ENCODE measurements at regions not wholly inside any gene's neighbourhood (a gene's known extent, or its start where the extent isn't known, plus 50 kb on each side); places are given as distances from the start of the nearest gene placed in this dataset.

DNA sequence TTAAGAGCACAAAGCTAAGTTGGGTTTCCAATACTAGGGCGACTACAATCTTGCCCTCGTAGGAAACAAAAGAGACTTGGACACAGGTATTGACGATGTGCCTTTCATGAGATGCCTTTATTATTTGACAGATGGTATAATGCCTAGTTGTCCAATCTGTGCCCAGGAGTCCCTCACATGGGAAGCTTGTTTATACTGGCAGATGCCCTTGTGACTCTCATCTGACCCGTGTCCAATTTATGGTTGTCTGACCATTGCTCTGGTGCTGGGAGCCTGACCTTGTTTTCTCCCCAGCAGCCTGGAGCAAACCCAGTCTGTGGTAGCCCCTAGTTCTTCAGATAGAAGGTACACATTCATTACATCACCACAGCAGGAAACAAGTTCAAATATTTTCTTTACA, 511.7 kb downstream of the AGTPBP1 start:
- H3K27me3 ChIP-seq = no peaks in the 10 kb centered on the region
- intact Hi-C loops (cut with DNase I; ENCODE audit: low total_unique reads) = no loop called here
- no peak for DNase-seq
- H3K4me1 ChIP-seq = no peaks in the 10 kb centered on the region
- no peaks in the 10 kb centered on the region for H3K9me3 ChIP-seq
- no peaks in the 10 kb centered on the region for H3K36me3 ChIP-seq
- TF ChIP-seq, protein P1, sequence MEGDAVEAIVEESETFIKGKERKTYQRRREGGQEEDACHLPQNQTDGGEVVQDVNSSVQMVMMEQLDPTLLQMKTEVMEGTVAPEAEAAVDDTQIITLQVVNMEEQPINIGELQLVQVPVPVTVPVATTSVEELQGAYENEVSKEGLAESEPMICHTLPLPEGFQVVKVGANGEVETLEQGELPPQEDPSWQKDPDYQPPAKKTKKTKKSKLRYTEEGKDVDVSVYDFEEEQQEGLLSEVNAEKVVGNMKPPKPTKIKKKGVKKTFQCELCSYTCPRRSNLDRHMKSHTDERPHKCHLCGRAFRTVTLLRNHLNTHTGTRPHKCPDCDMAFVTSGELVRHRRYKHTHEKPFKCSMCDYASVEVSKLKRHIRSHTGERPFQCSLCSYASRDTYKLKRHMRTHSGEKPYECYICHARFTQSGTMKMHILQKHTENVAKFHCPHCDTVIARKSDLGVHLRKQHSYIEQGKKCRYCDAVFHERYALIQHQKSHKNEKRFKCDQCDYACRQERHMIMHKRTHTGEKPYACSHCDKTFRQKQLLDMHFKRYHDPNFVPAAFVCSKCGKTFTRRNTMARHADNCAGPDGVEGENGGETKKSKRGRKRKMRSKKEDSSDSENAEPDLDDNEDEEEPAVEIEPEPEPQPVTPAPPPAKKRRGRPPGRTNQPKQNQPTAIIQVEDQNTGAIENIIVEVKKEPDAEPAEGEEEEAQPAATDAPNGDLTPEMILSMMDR (IDR thresholded peaks at IDR 0.05) = no peak
- no peak for TF ChIP-seq EP300 (IDR thresholded peaks at IDR 0.05)
- TF ChIP-seq POLR2AphosphoS5 (IDR thresholded peaks at IDR 0.05) = no peak
- no peak for TF ChIP-seq POLR2A (IDR thresholded peaks at IDR 0.05)
- H3K27ac ChIP-seq = no peak overlapping the region
- 42 to 88% (median 84%) methylated on average over 4 of the region's 4 CpGs for WGBS, 5 donors
- no peak overlapping the region for H3K4me3 ChIP-seq

DNA sequence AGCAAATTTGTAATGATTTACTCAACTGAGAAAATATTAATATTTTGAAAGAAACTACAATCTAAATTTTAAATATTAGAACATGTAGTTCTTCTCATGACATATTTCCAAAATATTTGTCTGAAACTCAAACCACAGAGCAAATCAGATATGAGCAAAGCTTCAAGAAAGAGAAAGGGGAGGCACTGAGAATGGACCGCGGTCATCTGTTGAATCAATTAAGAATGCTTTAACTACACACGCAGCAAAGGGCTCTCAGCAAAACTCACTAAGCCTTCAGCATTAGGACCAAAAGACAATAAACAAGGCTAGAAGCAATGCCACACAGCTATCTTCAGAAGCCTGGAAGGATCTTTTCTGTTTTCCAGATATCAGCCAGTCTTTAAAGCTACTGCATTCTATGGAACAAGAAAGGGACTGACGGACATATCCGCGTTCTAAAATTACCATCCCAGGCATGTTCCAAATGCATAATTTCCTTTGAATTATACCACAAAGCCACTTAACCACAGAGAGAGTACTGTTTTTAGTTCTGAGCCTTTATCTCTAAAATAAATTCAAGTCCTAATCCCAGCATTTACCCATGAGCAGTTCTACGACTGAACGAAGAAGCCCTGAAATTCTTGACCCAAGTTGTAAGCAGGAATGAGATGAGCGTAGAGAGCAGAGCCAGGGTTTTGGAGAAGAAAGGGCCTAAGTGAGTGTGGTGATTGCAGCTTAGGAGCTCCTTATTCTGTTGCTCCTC, 513.5 kb downstream of the AGTPBP1 start:
- no peaks in the 10 kb centered on the region for H3K9me3 ChIP-seq
- H3K36me3 ChIP-seq = no peaks in the 10 kb centered on the region
- H3K4me1 ChIP-seq = no peaks in the 10 kb centered on the region
- intact Hi-C loops (cut with DNase I; ENCODE audit: low total_unique reads) = no loop called here
- TF ChIP-seq EP300 (IDR thresholded peaks at IDR 0.05) (no peak), POLR2AphosphoS5 (IDR thresholded peaks at IDR 0.05) (no peak)
- H3K27me3 ChIP-seq = no peaks in the 10 kb centered on the region
- DNase-seq = no peak
- WGBS, 5 donors = 83 to 88% (median 87%) methylated on average over 9 of the region's 9 CpGs
- no peak overlapping the region for H3K27ac ChIP-seq
- H3K4me3 ChIP-seq = no peak overlapping the region

- H3K4me1 ChIP-seq = no peaks in the 10 kb centered on the region
- H3K27me3 ChIP-seq = no peaks in the 10 kb centered on the region
- 70 to 78% (median 74%) methylated on average over 2 of the region's 2 CpGs for WGBS, 5 donors
- H3K27ac ChIP-seq = no peak overlapping the region
- H3K9me3 ChIP-seq = no peaks in the 10 kb centered on the region
- DNase-seq = no peak
- no peak overlapping the region for H3K4me3 ChIP-seq
- intact Hi-C loops (cut with DNase I; ENCODE audit: low total_unique reads) = no loop called here
- TF ChIP-seq POLR2A (IDR thresholded peaks at IDR 0.05) = no peak
- no peak for TF ChIP-seq EP300 (IDR thresholded peaks at IDR 0.05)
- no peak for TF ChIP-seq POLR2AphosphoS5 (IDR thresholded peaks at IDR 0.05)
- TF ChIP-seq, protein P1 (IDR thresholded peaks at IDR 0.05) = no peak
- no peaks in the 10 kb centered on the region for H3K36me3 ChIP-seq
Measured at GRCh38 chr9:85225180-85225579, 516.6 kb downstream of the AGTPBP1 start.

DNA sequence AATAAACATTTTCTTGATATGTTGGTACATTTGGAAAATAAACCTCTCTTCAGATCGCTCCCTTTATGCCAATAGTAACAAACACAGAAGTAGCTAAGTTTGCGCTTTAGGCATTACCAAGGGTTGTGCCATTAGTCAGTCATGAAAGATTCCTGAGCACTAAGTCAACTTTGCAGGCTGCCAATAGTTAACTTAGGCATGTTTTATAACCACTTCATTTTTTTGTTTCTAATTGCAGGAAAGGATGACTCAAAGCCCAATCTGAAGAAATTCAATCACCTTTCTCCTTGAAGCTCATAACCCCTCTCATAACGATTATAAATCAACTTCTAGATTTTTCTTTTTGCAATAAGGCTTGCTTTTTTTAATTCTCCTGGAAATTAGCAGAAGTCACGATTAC, 517.0 kb downstream of the AGTPBP1 start:
- Histone ChIP-seq H3K27ac (no peak overlapping the region), H3K9me3 (no peaks in the 10 kb centered on the region), H3K36me3 (no peaks in the 10 kb centered on the region), H3K27me3 (no peaks in the 10 kb centered on the region), H3K4me1 (no peaks in the 10 kb centered on the region), H3K4me3 (no peak overlapping the region)
- TF ChIP-seq, protein P1 (IDR thresholded peaks at IDR 0.05) = no peak
- TF ChIP-seq EP300 (IDR thresholded peaks at IDR 0.05) (no peak), POLR2AphosphoS5 (IDR thresholded peaks at IDR 0.05) (no peak), POLR2A (IDR thresholded peaks at IDR 0.05) (no peak)
- intact Hi-C loops (cut with DNase I; ENCODE audit: low total_unique reads) = no loop called here
- WGBS, 5 donors = 61 to 70% (median 65%) methylated on average over 4 of the region's 4 CpGs
- DNase-seq = no peak

DNA sequence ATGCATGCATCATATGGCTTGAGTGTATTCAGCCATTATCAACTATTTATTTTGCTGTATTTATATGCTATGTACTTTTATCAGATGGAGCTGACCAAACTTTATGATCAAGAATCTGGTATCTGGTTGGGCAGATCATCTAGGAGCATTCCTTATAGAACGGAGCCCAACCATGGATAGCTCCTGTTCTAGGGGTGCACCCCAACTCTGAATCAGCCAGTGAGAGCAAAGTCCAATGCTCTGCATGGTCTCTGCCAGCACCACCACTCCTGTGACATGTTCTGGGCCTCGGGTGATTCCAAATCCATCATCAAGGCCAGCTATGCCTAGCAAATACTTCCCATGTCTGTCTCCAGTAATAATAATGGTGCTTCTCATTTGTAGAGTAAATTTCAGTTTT, 517.5 kb downstream of the AGTPBP1 start:
- no peak for DNase-seq
- intact Hi-C loops (cut with DNase I; ENCODE audit: low total_unique reads) = no loop called here
- H3K27me3 ChIP-seq = no peaks in the 10 kb centered on the region
- H3K27ac ChIP-seq = no peak overlapping the region
- H3K36me3 ChIP-seq = no peaks in the 10 kb centered on the region
- no peaks in the 10 kb centered on the region for H3K9me3 ChIP-seq
- WGBS, 5 donors = 69 to 82% (median 78%) methylated on average over 2 of the region's 2 CpGs
- no peak overlapping the region for H3K4me3 ChIP-seq
- TF ChIP-seq, protein P1 (IDR thresholded peaks at IDR 0.05) = no peak
- TF ChIP-seq POLR2A (IDR thresholded peaks at IDR 0.05) (no peak), EP300 (IDR thresholded peaks at IDR 0.05) (no peak), POLR2AphosphoS5 (IDR thresholded peaks at IDR 0.05) (no peak)
- no peaks in the 10 kb centered on the region for H3K4me1 ChIP-seq
